H9 (cell line): ENCODE measurements at regions not wholly inside any gene's neighbourhood (a gene's known extent, or its start where the extent isn't known, plus 50 kb on each side); places are given as distances from the start of the nearest gene placed in this dataset.

Source experiments
- DNase-seq: peaks from one replicate; pipeline ENCODE4 v3.0.0-alpha.2; 2017
- H2AFZ ChIP-seq: one replicate; pipeline ENCODE4 v1.6.1; 2013; ENCODE audit warnings: mild to moderate bottlenecking, low read length, control low read depth, moderate library complexity
- H2AK5ac ChIP-seq: 2 replicates; pipeline ENCODE4 v1.6.1; 2013; ENCODE audit warnings: low read length, control low read depth, mixed read lengths; ENCODE audit not compliant: insufficient read length
- H2BK120ac ChIP-seq: one replicate; pipeline ENCODE4 v1.6.1; 2013; ENCODE audit warnings: low read depth, mild to moderate bottlenecking, low read length, control low read depth, inconsistent platforms; ENCODE audit not compliant: poor library complexity, severe bottlenecking
- H2BK12ac ChIP-seq: 2 replicates; pipeline ENCODE4 v1.6.1; 2013; ENCODE audit warnings: low read length, control low read depth, mixed read lengths, low read depth; ENCODE audit not compliant: insufficient read length
- H2BK15ac ChIP-seq: 2 replicates; pipeline ENCODE4 v1.6.1; 2013; ENCODE audit warnings: low read depth, low read length, control low read depth
- H2BK20ac ChIP-seq: one replicate; pipeline ENCODE4 v1.6.1; 2013; ENCODE audit warnings: low read depth, mild to moderate bottlenecking, low read length, control low read depth, inconsistent platforms; ENCODE audit not compliant: poor library complexity, severe bottlenecking
- H2BK5ac ChIP-seq: 2 replicates; pipeline ENCODE4 v1.6.1; 2013; ENCODE audit warnings: low read length, control low read depth, mixed read lengths; ENCODE audit not compliant: insufficient read length
- H3K14ac ChIP-seq: 2 replicates; pipeline ENCODE4 v1.6.1; 2013; ENCODE audit warnings: low read length, control low read depth; ENCODE audit not compliant: insufficient read depth
- H3K18ac ChIP-seq: 2 replicates; pipeline ENCODE4 v1.6.1; 2013; ENCODE audit warnings: low read depth, mild to moderate bottlenecking, mixed read lengths, low read length, control low read depth; ENCODE audit not compliant: insufficient read length
- H3K23ac ChIP-seq: 2 replicates; pipeline ENCODE4 v1.6.1; 2013; ENCODE audit warnings: low read length, control low read depth, mixed read lengths, low read depth; ENCODE audit not compliant: insufficient read length
- H3K23me2 ChIP-seq: 2 replicates; pipeline ENCODE4 v1.6.1; 2013; ENCODE audit warnings: low read depth, mild to moderate bottlenecking, mixed read lengths, low read length, control low read depth; ENCODE audit not compliant: insufficient read length, poor library complexity, severe bottlenecking
- H3K27ac ChIP-seq: 2 replicates; pipeline ENCODE4 v1.5.1; 2013; ENCODE audit warnings: low read length, control low read depth, mixed read lengths, low read depth; ENCODE audit not compliant: insufficient read length
- H3K27me3 ChIP-seq: 2 replicates; pipeline ENCODE4 v1.6.1; 2013; ENCODE audit warnings: low read length, control low read depth, inconsistent platforms; ENCODE audit not compliant: insufficient read depth
- H3K4ac ChIP-seq: 2 replicates; pipeline ENCODE4 v1.6.1; 2013; ENCODE audit warnings: low read depth, mild to moderate bottlenecking, control low read depth, inconsistent platforms, low read length, moderate library complexity
- H3K4me1 ChIP-seq: 2 replicates; pipeline ENCODE4 v1.6.1; 2013; ENCODE audit warnings: low read length, control low read depth, inconsistent platforms; ENCODE audit not compliant: insufficient read depth
- H3K4me2 ChIP-seq: 2 replicates; pipeline ENCODE4 v1.6.1; 2013; ENCODE audit warnings: low read length, control low read depth, mixed read lengths; ENCODE audit not compliant: insufficient read length, insufficient read depth
- H3K56ac ChIP-seq: 2 replicates; pipeline ENCODE4 v1.6.1; 2013; ENCODE audit warnings: low read depth, mild to moderate bottlenecking, mixed read lengths, low read length, control low read depth; ENCODE audit not compliant: insufficient read length
- H3K79me1 ChIP-seq: 2 replicates; pipeline ENCODE4 v1.6.1; 2013; ENCODE audit warnings: low read depth, mild to moderate bottlenecking, moderate library complexity, low read length, control low read depth, inconsistent platforms; ENCODE audit not compliant: insufficient read depth, poor library complexity, severe bottlenecking
- H3K79me2 ChIP-seq: 2 replicates; pipeline ENCODE4 v1.6.1; 2013; ENCODE audit warnings: low read length, control low read depth, inconsistent platforms; ENCODE audit not compliant: insufficient read depth
- H3K9ac ChIP-seq: 2 replicates; pipeline ENCODE4 v1.6.1; 2013; ENCODE audit warnings: low read length, control low read depth, mixed read lengths; ENCODE audit not compliant: insufficient read length; ENCODE audit errors: extremely low read depth
- H3K9me3 ChIP-seq: one replicate; pipeline ENCODE4 v1.6.1; 2013; ENCODE audit warnings: low read depth, low read length, inconsistent platforms; ENCODE audit not compliant: control insufficient read depth
- H3T11ph ChIP-seq: one replicate; pipeline ENCODE4 v1.6.1; 2013; ENCODE audit warnings: mild to moderate bottlenecking, low read length, control low read depth, inconsistent platforms
- H4K20me1 ChIP-seq: one replicate; pipeline ENCODE4 v1.6.1; 2013; ENCODE audit not compliant: control insufficient read depth, insufficient read length, insufficient read depth
- H4K5ac ChIP-seq: 2 replicates; pipeline ENCODE4 v1.6.1; 2013; ENCODE audit warnings: low read depth, mild to moderate bottlenecking, mixed read lengths, low read length, control low read depth; ENCODE audit not compliant: insufficient read length
- H4K8ac ChIP-seq: replicated peaks from 2 replicates; pipeline ENCODE4 v1.6.1; 2013; ENCODE audit warnings: low read length, control low read depth, mixed read lengths, low read depth; ENCODE audit not compliant: insufficient read length
- H4K91ac ChIP-seq: 2 replicates; pipeline ENCODE4 v1.6.1; 2013; ENCODE audit warnings: low read depth, mild to moderate bottlenecking, moderate library complexity, mixed read lengths, low read length, control low read depth; ENCODE audit not compliant: insufficient read length
- H3K27ac Mint-ChIP-seq, 3 experiments: 2 replicates in 2 of 3; 3 replicates in 1 of 3; pipeline ENCODE4 v1.8.0; 2020 to 2021; ENCODE audit warnings: mixed read lengths in 3 of 3, mild to moderate bottlenecking in 1 of 3, moderate library complexity in 1 of 3
- H3K27me3 Mint-ChIP-seq: 2 replicates; pipeline ENCODE4 v1.8.0; 2021; ENCODE audit warnings: low read depth, mild to moderate bottlenecking, moderate library complexity, mixed read lengths
- H3K36me3 Mint-ChIP-seq, 3 experiments: 2 replicates in 2 of 3; 3 replicates in 1 of 3; pipeline ENCODE4 v1.8.0; 2020 to 2021; ENCODE audit warnings: low read depth in 3 of 3, mixed read lengths in 3 of 3; ENCODE audit not compliant: insufficient read depth in 1 of 3
- H3K4me1 Mint-ChIP-seq, 2 experiments: 2 replicates each; pipeline ENCODE4 v1.8.0; 2020; ENCODE audit warnings: mixed read lengths in 2 of 2
- H3K4me3 Mint-ChIP-seq, 2 experiments: 2 replicates in 1 of 2; 3 replicates in 1 of 2; pipeline ENCODE4 v1.8.0; 2020 to 2021; ENCODE audit warnings: mild to moderate bottlenecking in 2 of 2, mixed read lengths in 2 of 2, moderate library complexity in 1 of 2
- H3K9me3 Mint-ChIP-seq, 2 experiments: 2 replicates in 1 of 2; 3 replicates in 1 of 2; pipeline ENCODE4 v1.8.0; 2020; ENCODE audit warnings: mild to moderate bottlenecking in 2 of 2, mixed read lengths in 2 of 2, moderate library complexity in 1 of 2
- CTCF ChIP-seq: fragments of 200-600 bp; sonication (generic); conservative IDR thresholded peaks from 3 replicates; pipeline ENCODE4 v1.8.0; 2021; ENCODE audit warnings: antibody characterized with exemption, mild to moderate bottlenecking
- WGBS: extraction: QIAGEN DNeasy Blood & Tissue Kit; methylation state at CpG from one replicate; pipeline ENCODE4 v1.1.7; 2013; ENCODE audit warnings: missing lambda C conversion rate, low lambda C conversion rate, mixed read lengths; ENCODE audit not compliant: insufficient read length; ENCODE audit errors: extremely low coverage; 5-methylcytosine and 5-hydroxymethylcytosine counted together

- Histone ChIP-seq H3K27me3 (no peaks in the 10 kb centered on the region), H3K9me3 (no peaks in the 10 kb centered on the region), H4K8ac (no peak overlapping the region), H3K4ac (no peak overlapping the region), H3K14ac (no peak overlapping the region), H2BK15ac (no peak overlapping the region), H3K56ac (no peak overlapping the region), H3K79me1 (no peaks in the 10 kb centered on the region), H3K4me1 (no peaks in the 10 kb centered on the region), H2BK12ac (no peak overlapping the region), H3K27ac (no peak overlapping the region), H3K18ac (no peak overlapping the region), H3K23ac (no peak overlapping the region), H2BK120ac (no peak overlapping the region), H4K20me1 (no peaks in the 10 kb centered on the region), H3K4me2 (no peak overlapping the region), H4K91ac (no peak overlapping the region), H2BK5ac (no peak overlapping the region), H3K23me2 (no peaks in the 10 kb centered on the region), H2AFZ (no peak overlapping the region), H2AK5ac (no peak overlapping the region), H2BK20ac (no peak overlapping the region), H4K5ac (no peak overlapping the region), H3T11ph (no peak overlapping the region), H3K9ac (no peak overlapping the region), H3K79me2 (no peaks in the 10 kb centered on the region)
- TF ChIP-seq CTCF = no peak
- WGBS = no CpG with 5 or more reads among the region's 6 CpGs
- Mint-ChIP-seq H3K4me3 (no peak overlapping the region), H3K36me3 (peaks cover 3 to 9% (median 3%) of the 10 kb centered on the region in 3 experiments; a peak in 5 of 7 replicates), H3K4me1 (no peaks in the 10 kb centered on the region), H3K27ac (no peak overlapping the region), H3K9me3 (peaks cover 4 to 6% of the 10 kb centered on the region in 2 experiments; a peak in 4 of 5 replicates), H3K27me3 (no peaks in the 10 kb centered on the region)
- no peak for DNase-seq
Observed at GRCh38 chr2:51782921-51783765, 751.2 kb upstream of the NRXN1 start.
